ENCODE measurements at regions not wholly inside any gene's neighbourhood (a gene's known extent, or its start where the extent isn't known, plus 50 kb on each side); places are given as distances from the start of the nearest gene placed in this dataset.

DNA sequence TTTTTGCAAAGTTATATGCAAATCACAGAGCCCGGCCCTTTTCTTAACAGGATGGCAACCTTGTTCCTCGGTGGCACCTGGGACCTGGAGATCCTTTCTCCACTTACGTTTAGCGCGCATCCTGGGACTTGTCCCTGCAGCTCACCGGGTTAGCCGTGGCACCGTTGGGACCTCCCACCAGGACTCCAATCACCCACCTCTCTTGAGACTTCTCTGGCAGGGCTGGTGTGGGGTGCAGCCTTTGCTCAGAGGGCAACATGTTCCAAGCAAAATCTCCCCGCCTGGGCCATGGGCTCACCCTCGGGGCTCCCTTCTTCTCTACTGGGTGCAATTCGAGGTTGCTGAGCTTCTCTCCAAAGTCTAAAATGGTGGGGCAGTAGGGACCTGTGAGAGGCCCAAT, 211.9 kb upstream of the UMPS start:
- H3K9me3 ChIP-seq (ENCODE audit: insufficient read depth in 2 of 2, low read depth in 1 of 2, low read length in 1 of 2), result no peaks in the 10 kb centered on the region
- FAIRE-seq, result no peak
- POLR2A ChIA-PET (ENCODE audit: partially characterized antibody), result interaction anchor here (2.9 kb wide), 1 partner anchor 11 kb away, joined by 8 read pairs; no protein-coding TSS in a partner anchor
- H4K20me1 ChIP-seq (replicated peaks in 1 of 2; ENCODE audit: control insufficient read depth in 1 of 2, insufficient read depth in 2 of 2, low read length in 2 of 2), result no peaks in the 10 kb centered on the region
- no peak overlapping the region for H4K91ac ChIP-seq (replicated peaks; ENCODE audit: insufficient read length, low read length)
- no peak overlapping the region for H3K4me2 ChIP-seq (ENCODE audit: insufficient read depth in 1 of 2, low read depth in 2 of 2, low read length in 2 of 2)
- no peak overlapping the region for H3K4ac ChIP-seq (replicated peaks; ENCODE audit: insufficient read length, low read depth, low read length)
- no peak overlapping the region for H3K23ac ChIP-seq (ENCODE audit: insufficient read length)
- no peak overlapping the region for H3K4me3 ChIP-seq (ENCODE audit: extremely low read depth in 1 of 4, insufficient read depth in 2 of 4, low read depth in 3 of 4, low read length in 4 of 4)
- H3K79me2 ChIP-seq (ENCODE audit: control insufficient read depth in 1 of 2, insufficient read depth in 2 of 2, low read length in 2 of 2), result no peaks in the 10 kb centered on the region
- H3K18ac ChIP-seq (ENCODE audit: extremely low read depth, low read length), result no peak overlapping the region
- no peaks in the 10 kb centered on the region for H3K36me3 ChIP-seq (ENCODE audit: control insufficient read depth in 2 of 4, insufficient read depth in 4 of 4, low read length in 3 of 4)
- H3K14ac ChIP-seq (ENCODE audit: insufficient read length), result no peak overlapping the region
- peaks cover 0 to 7% (median 5%) of the 10 kb centered on the region in 4 experiments; a peak in 4 of 7 replicates for H3K4me1 ChIP-seq (replicated peaks in 1 of 4; ENCODE audit: control insufficient read depth in 3 of 4, insufficient read depth in 4 of 4, low read length in 3 of 4)
- no peak overlapping the region for H2BK120ac ChIP-seq (replicated peaks; ENCODE audit: low read depth, low read length)
- H2BK20ac ChIP-seq (ENCODE audit: low read length), result no peak overlapping the region
- H4K8ac ChIP-seq (ENCODE audit: extremely low read depth, insufficient read depth, low read length), result no peak overlapping the region; the same call in 1 of the 2 replicates
- DNase-seq (ENCODE audit: low read depth in 1 of 2, low spot score in 2 of 2), result no peak
- H3K27ac ChIP-seq (ENCODE audit: low read depth, low read length), result no peak overlapping the region
- no peak overlapping the region for H3K56ac ChIP-seq (replicated peaks; ENCODE audit: insufficient read length, low read depth, low read length)
- CTCF ChIA-PET (ENCODE audit: partially characterized antibody), result interaction anchor here (1.2 to 2.4 kb wide), 2 partner anchors 32 to 41 kb away, joined by 3 to 10 read pairs; no protein-coding TSS in a partner anchor
- WGBS, 2 experiments (ENCODE audit: extremely low coverage in 1 of 2, insufficient coverage in 1 of 2, insufficient read length in 1 of 2, insufficient replicate concordance in 2 of 2, low coverage in 1 of 2, low lambda C conversion rate in 2 of 2, missing lambda C conversion rate in 1 of 2), result 91% methylated on average over 11 of the region's 11 CpGs; no CpG with 5 or more reads in 1 of the 2 experiments
- TF ChIP-seq SIX5 (IDR thresholded peaks at IDR 0.05; ENCODE audit: low read depth, low read length) (no peak), BCL11A (IDR thresholded peaks at IDR 0.05; ENCODE audit: low read depth in 2 of 2, low read length in 2 of 2) (no peak), EZH2 (IDR thresholded peaks at IDR 0.05; ENCODE audit: low read depth, low read length, severe bottlenecking) (no peak), CBX8 (IDR thresholded peaks at IDR 0.05; ENCODE audit: borderline replicate concordance, low read depth, low read length) (no peak), NRF1 (IDR thresholded peaks at IDR 0.05; ENCODE audit: low read depth, low read length) (no peak), SP1 (IDR thresholded peaks at IDR 0.05; ENCODE audit: low read depth, low read length) (no peak), GTF2F1 (IDR thresholded peaks at IDR 0.05; ENCODE audit: borderline replicate concordance, low read depth, low read length) (no peak), SIN3A (conservative IDR thresholded peaks at IDR 0.05 in 1 of 2, IDR thresholded peaks at IDR 0.05 in 1 of 2; ENCODE audit: low read depth in 1 of 2, low read length in 2 of 2) (no peak)
- no peak overlapping the region for H2BK12ac ChIP-seq (ENCODE audit: low read depth, low read length)
- no peak overlapping the region for H2AFZ ChIP-seq (ENCODE audit: low read length)
- no peak overlapping the region for H3K9ac ChIP-seq (replicated peaks in 1 of 4; ENCODE audit: extremely low read depth in 1 of 4, low read depth in 3 of 4, low read length in 3 of 4)
- H2AK5ac ChIP-seq (ENCODE audit: low read depth, low read length), result no peak overlapping the region
- H4K5ac ChIP-seq (ENCODE audit: insufficient read length, low read depth, low read length), result no peak overlapping the region
- H3K79me1 ChIP-seq (ENCODE audit: low read depth, low read length), result no peaks in the 10 kb centered on the region
- H3K27me3 ChIP-seq (replicated peaks in 1 of 4; ENCODE audit: control insufficient read depth in 3 of 4, extremely low read depth in 1 of 4, insufficient read depth in 3 of 4, low read length in 3 of 4), result no peaks in the 10 kb centered on the region
- no peak overlapping the region for H2BK15ac ChIP-seq (ENCODE audit: low read length)
- H2BK5ac ChIP-seq (ENCODE audit: low read depth, low read length), result no peak overlapping the region
- no peaks in the 10 kb centered on the region for H3K23me2 ChIP-seq (ENCODE audit: low read depth, low read length)
